Transverse colon (tissue), 4 donors: ENCODE measurements at regions not wholly inside any gene's neighbourhood (a gene's known extent, or its start where the extent isn't known, plus 50 kb on each side); places are given as distances from the start of the nearest gene placed in this dataset.

Experiments used
- DNase-seq: peaks from one replicate; pipeline ENCODE4 v3.0.0-alpha.2; 2019
- H3K27ac ChIP-seq, 4 donors: fragments of 200-600 bp; sonication (generic); 2 replicates each; pipeline ENCODE4 v1.5.1; 2016 to 2018; ENCODE audit warnings: inconsistent platforms in 4 of 4
- H3K27me3 ChIP-seq: fragments of 200-600 bp; sonication (generic); 2 replicates; pipeline ENCODE4 v1.5.1; 2017; ENCODE audit warnings: inconsistent platforms
- H3K36me3 ChIP-seq, 4 donors: fragments of 200-600 bp; sonication (generic); 2 replicates each; pipeline ENCODE4 v1.5.1; 2017 to 2019; ENCODE audit warnings: inconsistent platforms in 4 of 4
- H3K4me1 ChIP-seq, 4 donors: fragments of 200-600 bp; sonication (generic); 2 replicates each; pipeline ENCODE4 v1.5.1; 2017 to 2020; ENCODE audit warnings: inconsistent platforms in 4 of 4
- H3K4me3 ChIP-seq, 4 donors: fragments of 200-600 bp; sonication (generic); 1 replicate in 1 of 4; 2 replicates in 3 of 4; pipeline versions ENCODE4 v1.5.1 to v1.6.1; 2017 to 2019; ENCODE audit warnings: inconsistent platforms in 4 of 4
- H3K9me3 ChIP-seq, 2 donors: fragments of 200-600 bp; sonication (generic); 2 replicates each; pipeline ENCODE4 v1.5.1; 2017 to 2019; ENCODE audit warnings: inconsistent platforms in 2 of 2
- EP300 ChIP-seq: sonication (generic); formaldehyde crosslinking; IDR thresholded peaks from one replicate; pipeline ENCODE4 v1.6.1; 2017; ENCODE audit warnings: antibody characterized with exemption, low read depth
- POLR2A ChIP-seq: fragments of 450-650 bp; IDR thresholded peaks from one replicate; pipeline ENCODE4 v1.6.1; 2016; ENCODE audit warnings: antibody characterized with exemption, mild to moderate bottlenecking, moderate library complexity
- POLR2AphosphoS5 ChIP-seq, 3 donors: sonication (generic); formaldehyde crosslinking; IDR thresholded peaks; one replicate each; pipeline ENCODE4 v1.6.1; 2016; ENCODE audit warnings: antibody characterized with exemption in 3 of 3
- WGBS, 2 donors: methylation state at CpG; one replicate each; pipeline ENCODE4 v1.1.5; 2018; ENCODE audit warnings: low coverage in 1 of 2; 5-methylcytosine and 5-hydroxymethylcytosine counted together
- in situ Hi-C, 4 donors: fragments of 200-750 bp; cut with MboI; loops; one replicate each; pipeline versions ENCODE4 v1.15.0 to v1.15.1; 2017; ENCODE audit warnings: low sequenced_read_pairs in 3 of 4, low pct_ligation_motif_present in 1 of 4, low pct_unique_long_range_greater_than_20kb in 1 of 4
- intact Hi-C: fragments of 100-400 bp; cut with DNase I; formaldehyde crosslinking; loops from one replicate; pipeline ENCODE4 v1.15.1; 2023; ENCODE audit warnings: low total_unique reads
- TF ChIP-seq, protein P1 (sequence below), 5 experiments: fragments of 200-600 bp in 3 of 5; fragments of 450-650 bp in 2 of 5; sonication (generic) in 3 of 5; IDR thresholded peaks; 1 replicate in 2 of 5; 2 replicates in 3 of 5; pipeline ENCODE4 v1.5.1; 2016 to 2017; ENCODE audit warnings: antibody characterized with exemption in 5 of 5, inconsistent platforms in 3 of 5, mild to moderate bottlenecking in 2 of 5, moderate library complexity in 1 of 5

DNA sequence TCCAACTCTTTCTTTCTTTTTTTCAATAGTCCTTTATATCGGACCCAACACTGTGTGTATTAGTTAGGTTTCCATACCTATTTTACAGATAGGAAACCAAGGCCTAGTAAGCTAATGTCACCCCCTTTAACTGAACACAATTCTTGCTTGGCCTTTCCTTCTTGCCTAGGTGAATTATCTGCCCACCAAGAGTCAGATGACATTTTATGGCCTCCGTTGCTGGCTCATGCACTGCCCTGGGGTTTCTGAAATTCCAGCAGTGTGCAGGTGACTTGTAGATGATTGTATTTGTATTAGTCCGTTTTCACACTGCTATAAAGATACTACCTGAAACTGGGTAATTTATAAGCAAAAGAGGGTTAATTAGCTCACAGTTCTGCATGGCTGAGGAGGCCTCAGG, 293.8 kb downstream of the GAS1 start:
- Histone ChIP-seq H3K27me3 (no peaks in the 10 kb centered on the region), H3K4me3 (no peak overlapping the region), H3K4me1 (no peaks in the 10 kb centered on the region), H3K9me3 (no peaks in the 10 kb centered on the region), H3K27ac (no peak overlapping the region), H3K36me3 (no peaks in the 10 kb centered on the region)
- intact Hi-C loops, result no loop called here
- TF ChIP-seq POLR2AphosphoS5 (IDR thresholded peaks at IDR 0.05) (no peak), POLR2A (no peak), EP300 (no peak)
- TF ChIP-seq, protein P1, sequence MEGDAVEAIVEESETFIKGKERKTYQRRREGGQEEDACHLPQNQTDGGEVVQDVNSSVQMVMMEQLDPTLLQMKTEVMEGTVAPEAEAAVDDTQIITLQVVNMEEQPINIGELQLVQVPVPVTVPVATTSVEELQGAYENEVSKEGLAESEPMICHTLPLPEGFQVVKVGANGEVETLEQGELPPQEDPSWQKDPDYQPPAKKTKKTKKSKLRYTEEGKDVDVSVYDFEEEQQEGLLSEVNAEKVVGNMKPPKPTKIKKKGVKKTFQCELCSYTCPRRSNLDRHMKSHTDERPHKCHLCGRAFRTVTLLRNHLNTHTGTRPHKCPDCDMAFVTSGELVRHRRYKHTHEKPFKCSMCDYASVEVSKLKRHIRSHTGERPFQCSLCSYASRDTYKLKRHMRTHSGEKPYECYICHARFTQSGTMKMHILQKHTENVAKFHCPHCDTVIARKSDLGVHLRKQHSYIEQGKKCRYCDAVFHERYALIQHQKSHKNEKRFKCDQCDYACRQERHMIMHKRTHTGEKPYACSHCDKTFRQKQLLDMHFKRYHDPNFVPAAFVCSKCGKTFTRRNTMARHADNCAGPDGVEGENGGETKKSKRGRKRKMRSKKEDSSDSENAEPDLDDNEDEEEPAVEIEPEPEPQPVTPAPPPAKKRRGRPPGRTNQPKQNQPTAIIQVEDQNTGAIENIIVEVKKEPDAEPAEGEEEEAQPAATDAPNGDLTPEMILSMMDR (IDR thresholded peaks at IDR 0.05), result no peak
- in situ Hi-C loops, result no loop called here
- WGBS, 2 donors, result 17 to 61% methylated on average over 3 of the region's 3 CpGs
- no peak for DNase-seq

DNA sequence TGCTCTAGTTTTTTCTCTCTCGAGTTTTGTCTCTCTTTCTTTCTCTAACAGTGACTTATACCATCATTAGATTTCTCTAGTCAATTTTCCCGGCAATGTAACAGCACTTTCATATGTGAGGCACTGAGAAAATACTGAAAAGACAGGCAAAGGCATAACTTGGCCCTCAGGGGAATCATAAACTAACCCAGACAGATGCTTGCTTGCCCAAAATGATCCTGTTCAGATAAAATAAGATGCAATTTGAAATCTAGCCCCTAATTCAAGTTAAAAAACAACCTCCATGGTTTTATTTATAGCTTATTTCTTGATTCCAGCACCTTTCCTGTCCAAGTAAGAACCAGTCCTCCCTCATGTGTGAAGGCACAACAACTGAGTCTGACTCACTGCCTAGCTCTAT, 294.6 kb downstream of the GAS1 start:
- DNase-seq, result no peak
- intact Hi-C loops (no loop called here), in situ Hi-C loops (no loop called here)
- Histone ChIP-seq H3K9me3 (no peaks in the 10 kb centered on the region), H3K27me3 (no peaks in the 10 kb centered on the region), H3K4me1 (no peaks in the 10 kb centered on the region), H3K4me3 (no peak overlapping the region), H3K36me3 (no peaks in the 10 kb centered on the region), H3K27ac (no peak overlapping the region)
- WGBS, 2 donors, result 60 to 74% methylated on average over 1 to 2 of the region's 2 CpGs
- TF ChIP-seq EP300 (no peak), POLR2AphosphoS5 (IDR thresholded peaks at IDR 0.05) (no peak), POLR2A (no peak)
- TF ChIP-seq, protein P1 (IDR thresholded peaks at IDR 0.05), result no peak

DNA sequence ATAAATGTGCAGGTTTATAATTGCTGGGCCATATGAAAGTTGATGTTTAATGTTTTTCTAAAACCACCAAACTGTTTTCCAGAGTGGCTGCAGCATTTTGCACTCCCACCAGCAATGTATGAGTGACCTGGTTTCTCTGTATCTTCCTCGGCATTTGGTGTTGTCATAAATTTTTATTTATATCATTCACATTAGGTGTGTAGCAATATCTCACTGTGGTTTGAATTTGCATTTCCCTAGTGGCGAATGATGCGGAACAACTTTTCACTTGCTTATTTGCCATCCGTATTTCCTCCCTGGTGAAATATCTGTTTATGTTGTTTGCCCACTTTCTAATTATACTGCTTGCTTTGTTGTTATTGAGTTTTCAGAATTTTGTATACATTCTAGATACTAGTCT, 295.7 kb upstream of the TUT7 start:
- Histone ChIP-seq H3K4me1 (no peaks in the 10 kb centered on the region), H3K27me3 (no peaks in the 10 kb centered on the region), H3K36me3 (no peaks in the 10 kb centered on the region), H3K4me3 (no peak overlapping the region), H3K27ac (no peak overlapping the region), H3K9me3 (no peaks in the 10 kb centered on the region)
- 63 to 69% methylated on average over 4 of the region's 4 CpGs for WGBS, 2 donors
- no peak for DNase-seq
- intact Hi-C loops (no loop called here), in situ Hi-C loops (no loop called here)
- TF ChIP-seq, protein P1 (IDR thresholded peaks at IDR 0.05), result no peak

DNA sequence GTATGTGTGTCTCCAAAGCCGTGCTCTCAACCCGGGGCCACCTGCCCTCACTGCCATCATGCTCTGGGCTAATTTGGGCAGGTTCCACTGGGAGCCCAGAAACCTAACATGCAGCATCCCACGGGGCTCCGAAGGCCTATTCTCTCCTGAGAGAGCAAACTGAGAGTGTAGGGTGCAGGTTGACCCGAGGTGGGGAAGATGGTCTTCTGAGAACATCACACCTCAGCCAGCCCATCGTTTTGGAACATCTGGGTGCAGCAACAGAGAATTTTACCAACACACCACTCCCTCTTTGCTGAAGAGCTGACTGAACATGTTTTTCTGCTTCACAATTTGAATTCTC, 294.6 kb upstream of the TUT7 start:
- no peak overlapping the region for H3K27ac ChIP-seq
- H3K36me3 ChIP-seq, result no peaks in the 10 kb centered on the region
- no peak for DNase-seq
- no peak overlapping the region for H3K4me3 ChIP-seq
- in situ Hi-C loops, result no loop called here
- no peaks in the 10 kb centered on the region for H3K27me3 ChIP-seq
- intact Hi-C loops, result no loop called here
- H3K4me1 ChIP-seq, result no peaks in the 10 kb centered on the region
- no peak for TF ChIP-seq POLR2AphosphoS5 (IDR thresholded peaks at IDR 0.05)
- TF ChIP-seq EP300, result no peak
- TF ChIP-seq, protein P1 (IDR thresholded peaks at IDR 0.05), result no peak
- TF ChIP-seq POLR2A, result no peak
- no peaks in the 10 kb centered on the region for H3K9me3 ChIP-seq
- WGBS, 2 donors, result 85 to 100% methylated on average over 2 to 6 of the region's 6 CpGs
